Vagina (tissue), 2 donors: ENCODE measurements at regions not wholly inside any gene's neighbourhood (a gene's known extent, or its start where the extent isn't known, plus 50 kb on each side); places are given as distances from the start of the nearest gene placed in this dataset.
"Not testable (repeated sequence)": the region's sequence is repeated elsewhere in the genome, so short reads cannot be mapped to it uniquely, and the experiment has no call there.

Source experiments
- DNase-seq, 2 donors: peaks; one replicate each; pipeline ENCODE4 v3.0.0-alpha.2; 2017; ENCODE audit errors: extremely low spot score in 2 of 2
- H3K27ac ChIP-seq: fragments of 200-600 bp; sonication (generic); one replicate; pipeline ENCODE4 v1.5.1; 2019
- H3K27me3 ChIP-seq: fragments of 200-600 bp; sonication (generic); one replicate; pipeline ENCODE4 v1.5.1; 2019
- H3K36me3 ChIP-seq, 2 donors: fragments of 200-600 bp; sonication (generic); one replicate each; pipeline ENCODE4 v1.5.1; 2017 to 2019
- H3K4me1 ChIP-seq: fragments of 200-600 bp; sonication (generic); one replicate; pipeline ENCODE4 v1.5.1; 2019
- H3K4me3 ChIP-seq, 2 donors: fragments of 200-600 bp; sonication (generic); 1 replicate in 1 of 2; 2 replicates in 1 of 2; pipeline ENCODE4 v1.5.1; 2016 to 2019
- H3K9me3 ChIP-seq: fragments of 200-600 bp; sonication (generic); one replicate; pipeline ENCODE4 v1.5.1; 2019
- CTCF ChIP-seq, 3 experiments: fragments of 450-650 bp in 2 of 3; fragments of 200-600 bp in 1 of 3; sonication (generic) in 1 of 3; IDR thresholded peaks; one replicate each; pipeline ENCODE4 v1.5.1; 2017 to 2019; ENCODE audit warnings: antibody characterized with exemption in 3 of 3, mild to moderate bottlenecking in 2 of 3, moderate library complexity in 2 of 3
- POLR2A ChIP-seq, 2 donors: fragments of 450-650 bp; IDR thresholded peaks; one replicate each; pipeline ENCODE4 v1.6.1; 2017; ENCODE audit warnings: antibody characterized with exemption in 2 of 2, mild to moderate bottlenecking in 2 of 2, moderate library complexity in 2 of 2
- POLR2AphosphoS5 ChIP-seq, 2 donors: sonication (generic); formaldehyde crosslinking; IDR thresholded peaks; one replicate each; pipeline ENCODE4 v1.9.0; 2017; ENCODE audit warnings: antibody characterized with exemption in 2 of 2, mild to moderate bottlenecking in 2 of 2, low read depth in 1 of 2; ENCODE audit not compliant: insufficient read depth in 1 of 2
- intact Hi-C: fragments of 100-400 bp; cut with DNase I; formaldehyde crosslinking; loops from one replicate; pipeline ENCODE4 v1.15.1; 2023

GRCh38 chr1:222182641-222183040, 365.3 kb downstream of the HHIPL2 start:
- DNase-seq: no peak
- Histone ChIP-seq H3K4me3 (no peak overlapping the region), H3K27ac (no peak overlapping the region), H3K36me3 (no peaks in the 10 kb centered on the region), H3K4me1 (no peaks in the 10 kb centered on the region), H3K27me3 (no peaks in the 10 kb centered on the region), H3K9me3 (no peaks in the 10 kb centered on the region)
- TF ChIP-seq POLR2A (IDR thresholded peaks at IDR 0.05) (no peak), CTCF (IDR thresholded peaks at IDR 0.05) (no peak), POLR2AphosphoS5 (IDR thresholded peaks at IDR 0.05; ENCODE audit: insufficient read depth in 1 of 2, low read depth in 1 of 2) (no peak)
- intact Hi-C loops: no loop called here

- no peaks in the 10 kb centered on the region for H3K27me3 ChIP-seq
- no peak for DNase-seq
- intact Hi-C loops: no loop called here
Observed at GRCh38 chr1:222181191-222181590, 366.7 kb downstream of the HHIPL2 start.

GRCh38 chr1:222177496-222177895, 370.4 kb downstream of the HHIPL2 start:
- H3K36me3 ChIP-seq, H3K4me1 ChIP-seq, H3K9me3 ChIP-seq, intact Hi-C loops, H3K27ac ChIP-seq, H3K27me3 ChIP-seq, H3K4me3 ChIP-seq, DNase-seq: not testable (repeated sequence)

More at GRCh38 chr1:222181191-222181590, 366.7 kb downstream of the HHIPL2 start:
- no peaks in the 10 kb centered on the region for H3K4me1 ChIP-seq
- H3K4me3 ChIP-seq: no peak overlapping the region
- H3K36me3 ChIP-seq: no peaks in the 10 kb centered on the region
- H3K27ac ChIP-seq: no peak overlapping the region
- no peaks in the 10 kb centered on the region for H3K9me3 ChIP-seq
- TF ChIP-seq POLR2AphosphoS5 (IDR thresholded peaks at IDR 0.05; ENCODE audit: insufficient read depth in 1 of 2, low read depth in 1 of 2): no peak
- TF ChIP-seq POLR2A (IDR thresholded peaks at IDR 0.05): no peak
- TF ChIP-seq CTCF (IDR thresholded peaks at IDR 0.05): no peak

- TF ChIP-seq POLR2A (IDR thresholded peaks at IDR 0.05) (no peak), POLR2AphosphoS5 (IDR thresholded peaks at IDR 0.05; ENCODE audit: insufficient read depth in 1 of 2, low read depth in 1 of 2) (no peak), CTCF (IDR thresholded peaks at IDR 0.05) (no peak)
- intact Hi-C loops: no loop called here
Observed at GRCh38 chr1:222171005-222171404, 376.9 kb downstream of the HHIPL2 start.

GRCh38 chr1:222168621-222169020, 379.3 kb downstream of the HHIPL2 start:
- TF ChIP-seq POLR2A (IDR thresholded peaks at IDR 0.05): no peak
- no peak for TF ChIP-seq CTCF (IDR thresholded peaks at IDR 0.05)
- no peak for TF ChIP-seq POLR2AphosphoS5 (IDR thresholded peaks at IDR 0.05; ENCODE audit: insufficient read depth in 1 of 2, low read depth in 1 of 2)
- no peaks in the 10 kb centered on the region for H3K36me3 ChIP-seq
- H3K4me1 ChIP-seq: no peaks in the 10 kb centered on the region
- no peak for DNase-seq
- H3K9me3 ChIP-seq: no peaks in the 10 kb centered on the region
- no peak overlapping the region for H3K4me3 ChIP-seq
- no peaks in the 10 kb centered on the region for H3K27me3 ChIP-seq
- H3K27ac ChIP-seq: no peak overlapping the region
- intact Hi-C loops: no loop called here

More at GRCh38 chr1:222171005-222171404, 376.9 kb downstream of the HHIPL2 start:
- DNase-seq: no peak
- H3K4me3 ChIP-seq: no peak overlapping the region
- no peaks in the 10 kb centered on the region for H3K27me3 ChIP-seq
- H3K27ac ChIP-seq: no peak overlapping the region
- H3K36me3 ChIP-seq: no peaks in the 10 kb centered on the region
- H3K9me3 ChIP-seq: no peaks in the 10 kb centered on the region
- no peaks in the 10 kb centered on the region for H3K4me1 ChIP-seq

GRCh38 chr1:222167896-222168295, 380.0 kb downstream of the HHIPL2 start:
- Histone ChIP-seq H3K9me3 (no peaks in the 10 kb centered on the region), H3K27ac (no peak overlapping the region), H3K27me3 (no peaks in the 10 kb centered on the region), H3K36me3 (no peaks in the 10 kb centered on the region), H3K4me1 (no peaks in the 10 kb centered on the region), H3K4me3 (no peak overlapping the region)
- DNase-seq: no peak
- TF ChIP-seq CTCF (IDR thresholded peaks at IDR 0.05): no peak
- no peak for TF ChIP-seq POLR2A (IDR thresholded peaks at IDR 0.05)
- TF ChIP-seq POLR2AphosphoS5 (IDR thresholded peaks at IDR 0.05; ENCODE audit: insufficient read depth in 1 of 2, low read depth in 1 of 2): no peak
- intact Hi-C loops: no loop called here
